ENCODE measurements at regions not wholly inside any gene's neighbourhood (a gene's known extent, or its start where the extent isn't known, plus 50 kb on each side); places are given as distances from the start of the nearest gene placed in this dataset.

GRCh38 chr20:56976336-56976735, 290.1 kb downstream of the BMP7 start:
- DNase-seq: no peak

GRCh38 chr20:56978475-56978874, 288.0 kb downstream of the BMP7 start:
- DNase-seq: no peak

GRCh38 chr20:56979125-56979524, 287.3 kb downstream of the BMP7 start:
- no peak for DNase-seq

- DNase-seq: no peak
Measured at GRCh38 chr20:56981301-56981700, 285.1 kb downstream of the BMP7 start.

- DNase-seq: no peak
Measured at GRCh38 chr20:56983813-56984212, 282.6 kb downstream of the BMP7 start.

- DNase-seq: no peak
Measured at GRCh38 chr20:56985066-56985685, 281.3 kb downstream of the BMP7 start.

GRCh38 chr20:56986476-56986875, 280.0 kb downstream of the BMP7 start:
- DNase-seq: no peak

GRCh38 chr20:56986931-56987720, 279.3 kb downstream of the BMP7 start:
- no peak for DNase-seq

- no peak for DNase-seq
Measured at GRCh38 chr20:56987986-56988385, 278.5 kb downstream of the BMP7 start.

- no peak for DNase-seq
Measured at GRCh38 chr20:56988446-56988845, 278.0 kb downstream of the BMP7 start.

- DNase-seq: no peak
Measured at GRCh38 chr20:56989516-56989915, 276.9 kb downstream of the BMP7 start.

- DNase-seq: no peak
Measured at GRCh38 chr20:56993020-56993559, 273.4 kb downstream of the BMP7 start.

GRCh38 chr20:56994006-56994405, 272.4 kb downstream of the BMP7 start:
- DNase-seq: no peak

GRCh38 chr20:56995149-56995548, 271.3 kb downstream of the BMP7 start:
- DNase-seq: no peak

GRCh38 chr20:56995635-56996075, 270.8 kb downstream of the BMP7 start:
- peak; percentile 54 for DNase-seq

- no peak for DNase-seq
Measured at GRCh38 chr20:56996533-56996932, 269.9 kb downstream of the BMP7 start.

- no peak for DNase-seq
Measured at GRCh38 chr20:56998438-56998837, 268.0 kb downstream of the BMP7 start.

GRCh38 chr20:57000441-57000968, 265.9 kb downstream of the BMP7 start:
- no peak for DNase-seq

- no peak for DNase-seq
Measured at GRCh38 chr20:57001126-57001767, 265.2 kb downstream of the BMP7 start.

GRCh38 chr20:57002066-57002570, 264.3 kb downstream of the BMP7 start:
- DNase-seq: no peak

GRCh38 chr20:57003012-57003411, 263.4 kb downstream of the BMP7 start:
- no peak for DNase-seq

GRCh38 chr20:57004416-57004815, 262.0 kb downstream of the BMP7 start:
- no peak for DNase-seq

All from activated CD8-positive, alpha-beta memory T cell treated with anti-CD3 and anti-CD28 coated beads, Interleukin-2, amount 50 U/mL, for 48 hours (primary cell).